Mucosa of descending colon (tissue), 3 donors: ENCODE measurements at regions not wholly inside any gene's neighbourhood (a gene's known extent, or its start where the extent isn't known, plus 50 kb on each side); places are given as distances from the start of the nearest gene placed in this dataset.
"Not testable (repeated sequence)": the region's sequence is repeated elsewhere in the genome, so short reads cannot be mapped to it uniquely, and the experiment has no call there.

Experiments used
- ATAC-seq: fragments of 200-7000 bp; cut with Tn5 transposase; one replicate; pipeline ENCODE4 v1.9.1; 2020; ENCODE audit warnings: mild to moderate bottlenecking, moderate library complexity
- DNase-seq, 3 donors: peaks; one replicate each; pipeline ENCODE4 v3.0.0-alpha.2; 2020
- H3K36me3 ChIP-seq: fragments of 200-600 bp; one replicate; pipeline ENCODE4 v1.8.0; 2021; ENCODE audit warnings: low read depth, mild to moderate bottlenecking
- H3K4me1 ChIP-seq: fragments of 200-600 bp; one replicate; pipeline ENCODE4 v1.8.0; 2021; ENCODE audit warnings: low read depth, mild to moderate bottlenecking
- H3K4me3 ChIP-seq: fragments of 200-600 bp; one replicate; pipeline ENCODE4 v1.8.0; 2021; ENCODE audit warnings: mild to moderate bottlenecking
- H3K9me3 ChIP-seq: fragments of 200-600 bp; one replicate; pipeline ENCODE4 v1.8.0; 2021; ENCODE audit warnings: mild to moderate bottlenecking
- intact Hi-C, 2 donors: fragments of 100-400 bp; cut with DNase I in 1 of 2; cut with micrococcal nuclease in 1 of 2; formaldehyde crosslinking; loops; one replicate each; pipeline versions ENCODE4 v1.11.0 to v1.11.1; 2022; cut with DNase I, micrococcal nuclease
- TF ChIP-seq, protein P1 (sequence below): fragments of 200-600 bp; IDR thresholded peaks from one replicate; pipeline ENCODE4 v1.8.0; 2022; ENCODE audit warnings: antibody characterized with exemption, mild to moderate bottlenecking
- donor health status: DM: no; HTN: no; CAD: no; lungs with moderate emphysema.
- donor health status: DM: no; HTN: no; CAD: no.
- donor health status: DM: no; HTN: yes; CAD: no.

DNA sequence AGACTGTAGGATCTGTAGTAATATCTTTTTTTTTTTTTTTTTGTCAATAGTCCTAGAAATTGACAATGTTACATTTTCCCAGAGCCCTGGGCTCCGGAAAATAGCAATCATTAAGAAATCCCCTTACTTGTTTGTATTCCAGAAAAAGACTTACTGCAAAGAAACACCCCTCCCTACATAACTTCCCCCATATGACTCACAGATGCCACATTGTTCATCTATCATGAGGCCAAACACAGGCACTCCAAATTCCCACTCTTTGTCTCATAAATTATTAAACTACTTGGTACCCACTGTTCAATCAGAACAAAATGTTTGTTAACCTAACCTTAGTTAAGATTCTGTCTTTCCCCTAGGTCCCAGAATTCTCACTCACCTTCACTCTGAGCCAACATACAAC lies 53.5 kb downstream of the TEX51 start:
- DNase-seq (no peak), ATAC-seq (no peak)
- TF ChIP-seq, protein P1, sequence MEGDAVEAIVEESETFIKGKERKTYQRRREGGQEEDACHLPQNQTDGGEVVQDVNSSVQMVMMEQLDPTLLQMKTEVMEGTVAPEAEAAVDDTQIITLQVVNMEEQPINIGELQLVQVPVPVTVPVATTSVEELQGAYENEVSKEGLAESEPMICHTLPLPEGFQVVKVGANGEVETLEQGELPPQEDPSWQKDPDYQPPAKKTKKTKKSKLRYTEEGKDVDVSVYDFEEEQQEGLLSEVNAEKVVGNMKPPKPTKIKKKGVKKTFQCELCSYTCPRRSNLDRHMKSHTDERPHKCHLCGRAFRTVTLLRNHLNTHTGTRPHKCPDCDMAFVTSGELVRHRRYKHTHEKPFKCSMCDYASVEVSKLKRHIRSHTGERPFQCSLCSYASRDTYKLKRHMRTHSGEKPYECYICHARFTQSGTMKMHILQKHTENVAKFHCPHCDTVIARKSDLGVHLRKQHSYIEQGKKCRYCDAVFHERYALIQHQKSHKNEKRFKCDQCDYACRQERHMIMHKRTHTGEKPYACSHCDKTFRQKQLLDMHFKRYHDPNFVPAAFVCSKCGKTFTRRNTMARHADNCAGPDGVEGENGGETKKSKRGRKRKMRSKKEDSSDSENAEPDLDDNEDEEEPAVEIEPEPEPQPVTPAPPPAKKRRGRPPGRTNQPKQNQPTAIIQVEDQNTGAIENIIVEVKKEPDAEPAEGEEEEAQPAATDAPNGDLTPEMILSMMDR: no peak
- intact Hi-C loops: no loop called here
- Histone ChIP-seq H3K4me3 (no peak overlapping the region), H3K9me3 (no peaks in the 10 kb centered on the region), H3K4me1 (no peaks in the 10 kb centered on the region), H3K36me3 (no peaks in the 10 kb centered on the region)

DNA sequence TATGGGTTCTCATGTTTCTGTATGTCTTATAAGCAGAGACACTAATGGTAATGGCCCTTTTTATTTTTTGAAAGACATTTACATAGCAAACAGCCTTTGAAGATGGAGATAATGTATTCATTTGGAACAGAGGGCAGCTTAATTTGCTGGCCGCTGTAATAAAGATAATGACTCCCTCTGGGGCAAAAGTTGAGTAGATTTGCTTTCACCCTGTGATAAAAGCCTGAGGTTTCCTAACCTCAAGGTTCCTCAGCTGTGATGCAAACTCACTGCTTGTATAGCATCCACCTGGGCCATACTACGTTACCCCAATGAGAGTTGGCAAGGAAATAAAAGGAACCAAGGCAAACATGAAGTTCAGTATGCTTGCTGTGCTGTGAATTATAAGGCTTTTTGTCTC lies 54.8 kb downstream of the TEX51 start:
- TF ChIP-seq, protein P1: no peak
- no peaks in the 10 kb centered on the region for H3K36me3 ChIP-seq
- ATAC-seq: peak; percentile 67

DNA sequence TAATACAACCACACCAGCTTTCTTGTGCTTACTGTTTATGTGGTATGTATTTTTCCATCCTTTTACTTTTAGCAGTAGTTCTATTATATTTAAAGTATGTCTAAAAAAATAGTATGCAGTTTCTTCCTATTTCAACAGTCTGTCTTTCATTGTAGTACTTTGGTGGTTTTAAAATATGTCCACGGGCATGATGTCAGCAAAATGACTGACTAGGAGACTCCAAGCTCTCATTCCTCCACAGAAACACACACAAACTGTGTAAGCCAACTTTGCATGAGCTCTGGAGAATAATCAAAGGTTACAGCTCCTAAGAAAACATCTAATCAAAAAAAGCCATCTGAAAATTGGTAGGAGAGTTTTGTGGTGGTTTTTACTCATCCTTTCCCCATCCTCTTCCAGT lies 56.1 kb downstream of the TEX51 start:
- intact Hi-C loops: no loop called here
- no peak for DNase-seq
- H3K9me3 ChIP-seq: no peaks in the 10 kb centered on the region
- H3K36me3 ChIP-seq: no peaks in the 10 kb centered on the region
- TF ChIP-seq, protein P1: no peak
- H3K4me1 ChIP-seq: no peaks in the 10 kb centered on the region
- no peak for ATAC-seq
- H3K4me3 ChIP-seq: no peak overlapping the region

More for the DNA sequence above, 54.8 kb downstream of the TEX51 start:
- no peak for DNase-seq
- H3K9me3 ChIP-seq: no peaks in the 10 kb centered on the region
- intact Hi-C loops: no loop called here
- H3K4me1 ChIP-seq: no peaks in the 10 kb centered on the region
- H3K4me3 ChIP-seq: no peak overlapping the region

DNA sequence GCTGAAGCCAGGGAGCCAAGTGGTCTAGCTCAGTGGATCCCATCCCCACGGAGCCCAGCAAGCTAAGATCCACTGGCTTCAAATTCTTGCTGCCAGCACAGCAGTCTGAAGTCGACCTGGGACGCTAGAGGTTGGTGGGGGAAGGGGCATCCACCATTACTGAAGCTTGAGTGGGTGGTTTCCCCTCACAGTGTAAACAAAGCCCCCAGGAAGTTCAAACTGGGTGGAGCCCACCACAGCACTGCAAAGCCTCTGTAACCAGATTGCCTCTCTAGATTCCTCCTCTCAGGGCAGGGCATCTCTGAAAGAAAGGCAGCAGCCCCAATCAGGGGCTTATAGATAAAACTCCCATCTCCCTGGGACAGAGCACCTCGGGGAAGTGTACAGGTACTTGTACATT lies 58.1 kb downstream of the TEX51 start:
- H3K9me3 ChIP-seq, H3K4me3 ChIP-seq, H3K4me1 ChIP-seq, H3K36me3 ChIP-seq, ATAC-seq, intact Hi-C loops, DNase-seq: not testable (repeated sequence)

DNA sequence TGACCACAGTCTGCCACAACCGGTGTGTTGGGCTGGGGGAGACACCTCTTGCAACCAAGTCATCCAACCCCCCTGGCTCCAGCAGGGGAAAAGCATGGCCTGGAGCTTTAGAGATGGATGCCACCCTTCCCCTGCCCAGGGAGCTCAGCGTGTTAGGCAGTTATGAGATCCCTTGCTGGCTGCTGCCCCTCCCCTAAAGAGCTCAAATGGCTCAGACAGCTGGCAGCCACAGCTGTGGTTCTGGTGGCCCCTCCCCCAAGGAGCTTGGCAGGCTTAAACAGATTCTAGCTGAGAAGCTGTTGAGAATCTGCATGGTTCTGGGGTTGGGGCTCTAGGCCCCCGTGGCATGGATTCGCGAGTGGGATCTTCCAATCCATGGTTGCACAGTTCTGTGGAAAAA lies 64.7 kb downstream of the TEX51 start:
- TF ChIP-seq, protein P1: no peak
- H3K36me3 ChIP-seq: no peaks in the 10 kb centered on the region
- ATAC-seq (no peak), DNase-seq (peak in 1 of 3 donors; percentile 22)
- no peaks in the 10 kb centered on the region for H3K4me1 ChIP-seq
- no peak overlapping the region for H3K4me3 ChIP-seq
- no peaks in the 10 kb centered on the region for H3K9me3 ChIP-seq
- intact Hi-C loops: no loop called here

DNA sequence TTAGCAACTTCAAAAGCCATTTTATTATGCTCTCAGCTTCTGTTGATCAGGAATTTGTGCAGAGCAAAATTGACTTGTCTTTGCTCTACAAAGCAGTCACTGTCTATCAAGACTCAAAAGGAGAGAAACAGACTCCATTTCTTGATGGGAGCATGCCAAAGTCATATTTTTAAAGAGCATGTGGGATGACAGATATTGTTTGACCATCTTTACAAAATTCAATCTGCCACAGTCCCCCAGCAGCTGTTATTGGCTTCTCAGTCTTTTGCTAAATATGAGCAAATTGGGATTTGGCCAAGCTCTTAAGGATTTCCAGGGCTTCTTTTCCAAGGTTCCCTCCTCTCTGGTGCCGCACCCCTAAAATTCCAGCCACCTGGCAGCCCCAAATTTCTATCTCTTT lies 67.9 kb downstream of the TEX51 start:
- TF ChIP-seq, protein P1: no peak
- H3K4me3 ChIP-seq: no peak overlapping the region
- intact Hi-C loops: no loop called here
- no peaks in the 10 kb centered on the region for H3K9me3 ChIP-seq
- no peaks in the 10 kb centered on the region for H3K4me1 ChIP-seq
- DNase-seq: no peak
- no peaks in the 10 kb centered on the region for H3K36me3 ChIP-seq
- no peak for ATAC-seq
